Parathyroid adenoma (tissue), 2 donors: ENCODE measurements at regions not wholly inside any gene's neighbourhood (a gene's known extent, or its start where the extent isn't known, plus 50 kb on each side); places are given as distances from the start of the nearest gene placed in this dataset.

Experiments used
- H2AFZ ChIP-seq: fragments of 300-600 bp; sonication (generic); one replicate; pipeline ENCODE4 v1.7.0; 2017; ENCODE audit warnings: antibody characterized with exemption, mild to moderate bottlenecking
- H3K27ac ChIP-seq: fragments of 300-600 bp; sonication (generic); one replicate; pipeline ENCODE4 v1.7.0; 2017
- H3K27me3 ChIP-seq: fragments of 300-600 bp; sonication (generic); one replicate; pipeline ENCODE4 v1.7.0; 2017; ENCODE audit warnings: low read length; ENCODE audit not compliant: control insufficient read depth, insufficient read depth
- H3K36me3 ChIP-seq: fragments of 300-600 bp; sonication (generic); one replicate; pipeline ENCODE4 v1.7.0; 2017; ENCODE audit warnings: low read length; ENCODE audit not compliant: control insufficient read depth, insufficient read depth
- H3K4me1 ChIP-seq: fragments of 300-600 bp; sonication (generic); one replicate; pipeline ENCODE4 v1.7.0; 2017; ENCODE audit warnings: control low read depth
- H3K4me2 ChIP-seq: fragments of 300-600 bp; sonication (generic); one replicate; pipeline ENCODE4 v1.7.0; 2017; ENCODE audit warnings: low read length
- H3K4me3 ChIP-seq: fragments of 300-600 bp; sonication (generic); one replicate; pipeline ENCODE4 v1.7.0; 2017; ENCODE audit warnings: low read depth, low read length
- H3K79me2 ChIP-seq: fragments of 300-600 bp; sonication (generic); one replicate; pipeline ENCODE4 v1.7.0; 2017; ENCODE audit warnings: control low read depth
- H3K9ac ChIP-seq: fragments of 300-600 bp; sonication (generic); one replicate; pipeline ENCODE4 v1.7.0; 2017; ENCODE audit warnings: mild to moderate bottlenecking
- H3K9me3 ChIP-seq: fragments of 300-600 bp; sonication (generic); one replicate; pipeline ENCODE4 v1.7.0; 2017; ENCODE audit warnings: low read length; ENCODE audit not compliant: control insufficient read depth
- TF ChIP-seq, protein P1 (sequence below): fragments of 300-600 bp; sonication (generic); IDR thresholded peaks from one replicate; pipeline ENCODE4 v1.7.0; 2017; ENCODE audit warnings: antibody characterized with exemption, mild to moderate bottlenecking
- donor health status: primary hyperparathyroidism.

GRCh38 chrX:46408553-46409407 is 136.4 kb downstream of the ZNF674 start:
- H3K27ac ChIP-seq: no peak overlapping the region
- H3K4me1 ChIP-seq: no peaks in the 10 kb centered on the region
- no peaks in the 10 kb centered on the region for H3K79me2 ChIP-seq
- H3K9ac ChIP-seq: no peak overlapping the region
- no peaks in the 10 kb centered on the region for H3K36me3 ChIP-seq
- H3K27me3 ChIP-seq: no peaks in the 10 kb centered on the region
- no peaks in the 10 kb centered on the region for H3K9me3 ChIP-seq
- no peak overlapping the region for H3K4me3 ChIP-seq
- H2AFZ ChIP-seq: no peak overlapping the region
- TF ChIP-seq, protein P1, sequence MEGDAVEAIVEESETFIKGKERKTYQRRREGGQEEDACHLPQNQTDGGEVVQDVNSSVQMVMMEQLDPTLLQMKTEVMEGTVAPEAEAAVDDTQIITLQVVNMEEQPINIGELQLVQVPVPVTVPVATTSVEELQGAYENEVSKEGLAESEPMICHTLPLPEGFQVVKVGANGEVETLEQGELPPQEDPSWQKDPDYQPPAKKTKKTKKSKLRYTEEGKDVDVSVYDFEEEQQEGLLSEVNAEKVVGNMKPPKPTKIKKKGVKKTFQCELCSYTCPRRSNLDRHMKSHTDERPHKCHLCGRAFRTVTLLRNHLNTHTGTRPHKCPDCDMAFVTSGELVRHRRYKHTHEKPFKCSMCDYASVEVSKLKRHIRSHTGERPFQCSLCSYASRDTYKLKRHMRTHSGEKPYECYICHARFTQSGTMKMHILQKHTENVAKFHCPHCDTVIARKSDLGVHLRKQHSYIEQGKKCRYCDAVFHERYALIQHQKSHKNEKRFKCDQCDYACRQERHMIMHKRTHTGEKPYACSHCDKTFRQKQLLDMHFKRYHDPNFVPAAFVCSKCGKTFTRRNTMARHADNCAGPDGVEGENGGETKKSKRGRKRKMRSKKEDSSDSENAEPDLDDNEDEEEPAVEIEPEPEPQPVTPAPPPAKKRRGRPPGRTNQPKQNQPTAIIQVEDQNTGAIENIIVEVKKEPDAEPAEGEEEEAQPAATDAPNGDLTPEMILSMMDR: peak; percentile 71
- no peak overlapping the region for H3K4me2 ChIP-seq

DNA sequence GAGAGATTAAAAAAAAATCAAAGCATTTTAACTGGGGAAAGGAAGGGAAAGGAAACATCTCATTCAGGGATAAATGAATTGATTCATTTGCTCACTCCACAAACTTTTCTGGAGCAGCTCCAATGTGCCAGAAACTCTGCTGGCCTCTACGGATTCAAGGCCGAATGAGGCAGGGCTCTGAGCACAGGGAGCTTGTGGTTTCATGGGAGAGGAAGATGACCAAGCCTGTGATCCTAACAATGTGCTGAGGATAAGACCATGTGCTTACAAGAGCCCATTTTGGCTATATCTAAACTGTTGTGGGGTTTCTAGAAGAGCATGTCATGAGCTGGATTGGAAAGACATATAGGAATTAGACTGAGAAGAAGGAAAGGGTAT is 137.5 kb downstream of the ZNF674 start:
- no peaks in the 10 kb centered on the region for H3K27me3 ChIP-seq
- H3K9ac ChIP-seq: no peak overlapping the region
- H3K4me3 ChIP-seq: no peak overlapping the region
- no peak overlapping the region for H3K4me2 ChIP-seq
- H3K27ac ChIP-seq: no peak overlapping the region
- H2AFZ ChIP-seq: no peak overlapping the region
- H3K4me1 ChIP-seq: no peaks in the 10 kb centered on the region
- no peaks in the 10 kb centered on the region for H3K79me2 ChIP-seq
- no peaks in the 10 kb centered on the region for H3K9me3 ChIP-seq
- H3K36me3 ChIP-seq: no peaks in the 10 kb centered on the region
- TF ChIP-seq, protein P1: no peak

- Histone ChIP-seq H3K79me2 (no peaks in the 10 kb centered on the region), H3K36me3 (no peaks in the 10 kb centered on the region), H3K4me3 (no peak overlapping the region), H3K9me3 (no peaks in the 10 kb centered on the region), H3K27ac (no peak overlapping the region), H3K4me1 (no peaks in the 10 kb centered on the region), H3K27me3 (no peaks in the 10 kb centered on the region), H3K4me2 (no peak overlapping the region), H3K9ac (no peak overlapping the region), H2AFZ (no peak overlapping the region)
- TF ChIP-seq, protein P1: no peak
Observed at GRCh38 chrX:46407036-46407752, 138.0 kb downstream of the ZNF674 start.

DNA sequence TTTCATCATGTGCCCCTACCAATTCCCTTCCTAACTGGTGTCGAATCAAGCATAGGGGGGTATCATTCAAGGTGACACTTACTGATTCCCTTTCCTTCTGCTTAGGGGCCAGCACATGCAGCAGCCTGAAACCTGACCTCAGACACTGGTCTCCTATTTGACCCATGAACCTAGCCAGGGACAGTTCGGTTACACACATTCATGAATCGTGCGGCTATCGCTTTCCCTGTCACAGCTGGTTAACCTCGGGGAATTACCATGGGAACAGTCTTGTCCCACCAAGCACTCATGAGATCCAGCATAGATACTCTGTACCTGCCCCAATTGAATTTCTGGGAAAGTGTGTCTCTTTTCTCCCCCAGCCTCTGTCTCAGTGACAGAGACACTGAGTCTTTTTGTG is 140.4 kb downstream of the ZNF674 start:
- peak overlapping the region; percentile 38 for H2AFZ ChIP-seq
- TF ChIP-seq, protein P1: no peak
- no peaks in the 10 kb centered on the region for H3K4me1 ChIP-seq
- H3K27me3 ChIP-seq: no peaks in the 10 kb centered on the region
- H3K9ac ChIP-seq: no peak overlapping the region
- no peaks in the 10 kb centered on the region for H3K36me3 ChIP-seq
- H3K4me3 ChIP-seq: no peak overlapping the region
- no peak overlapping the region for H3K27ac ChIP-seq
- H3K79me2 ChIP-seq: no peaks in the 10 kb centered on the region
- H3K9me3 ChIP-seq: no peaks in the 10 kb centered on the region
- H3K4me2 ChIP-seq: no peak overlapping the region
